Activated T-cell treated with anti-CD3 and anti-CD28 coated beads, Interleukin-2, amount 50 U/mL, for 24 hours (primary cell): ENCODE measurements at regions not wholly inside any gene's neighbourhood (a gene's known extent, or its start where the extent isn't known, plus 50 kb on each side); places are given as distances from the start of the nearest gene placed in this dataset.
A peak's percentile ranks its signal among the peaks of the same experiment; 100 is the strongest.

Source experiments
- DNase-seq: peaks from one replicate; pipeline ENCODE4 v3.0.0-alpha.2; 2020
- H3K27ac Mint-ChIP-seq: 2 replicates; pipeline ENCODE4 v1.8.0; 2020; ENCODE audit warnings: mild to moderate bottlenecking, mixed read lengths
- H3K27me3 Mint-ChIP-seq: 2 replicates; pipeline ENCODE4 v1.8.0; 2020; ENCODE audit warnings: mixed read lengths
- H3K36me3 Mint-ChIP-seq: 2 replicates; pipeline ENCODE4 v1.8.0; 2020; ENCODE audit warnings: low read depth, mixed read lengths
- H3K4me1 Mint-ChIP-seq: 2 replicates; pipeline ENCODE4 v1.8.0; 2020; ENCODE audit warnings: low read depth, mixed read lengths
- H3K4me3 Mint-ChIP-seq: 2 replicates; pipeline ENCODE4 v1.8.0; 2020; ENCODE audit warnings: mild to moderate bottlenecking, moderate library complexity, mixed read lengths
- H3K9me3 Mint-ChIP-seq: 2 replicates; pipeline ENCODE4 v1.8.0; 2020; ENCODE audit warnings: mixed read lengths

DNA sequence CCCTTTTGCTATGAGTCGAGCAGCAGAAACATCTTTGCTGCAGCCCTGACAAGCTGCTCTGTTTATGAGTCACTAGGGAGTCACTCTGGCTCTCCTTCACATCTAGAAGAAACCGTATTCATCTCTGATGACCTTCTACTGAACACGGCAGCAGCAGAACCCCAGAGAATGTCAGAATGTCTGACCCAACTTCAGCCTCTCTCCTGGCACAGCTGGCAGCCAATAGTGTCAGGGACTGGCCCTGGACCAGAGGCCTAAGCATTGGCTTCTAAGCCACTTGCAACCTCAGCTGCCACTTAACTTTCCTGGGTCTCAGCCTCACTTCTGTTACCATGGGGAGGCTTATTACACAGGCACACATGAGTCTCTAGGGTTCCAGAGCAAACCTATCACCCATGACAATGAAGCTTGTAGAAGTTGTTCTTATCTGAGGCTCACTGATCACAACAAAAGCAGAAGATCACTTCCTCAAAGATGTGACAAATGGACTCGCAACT is 184.1 kb upstream of the TLE3 start:
- Mint-ChIP-seq H3K4me1 (peaks cover 19% of the 10 kb centered on the region), H3K4me3 (no peak overlapping the region), H3K9me3 (no peaks in the 10 kb centered on the region), H3K36me3 (no peaks in the 10 kb centered on the region), H3K27ac (no peak overlapping the region), H3K27me3 (no peaks in the 10 kb centered on the region)
- DNase-seq, result peak; percentile 32

DNA sequence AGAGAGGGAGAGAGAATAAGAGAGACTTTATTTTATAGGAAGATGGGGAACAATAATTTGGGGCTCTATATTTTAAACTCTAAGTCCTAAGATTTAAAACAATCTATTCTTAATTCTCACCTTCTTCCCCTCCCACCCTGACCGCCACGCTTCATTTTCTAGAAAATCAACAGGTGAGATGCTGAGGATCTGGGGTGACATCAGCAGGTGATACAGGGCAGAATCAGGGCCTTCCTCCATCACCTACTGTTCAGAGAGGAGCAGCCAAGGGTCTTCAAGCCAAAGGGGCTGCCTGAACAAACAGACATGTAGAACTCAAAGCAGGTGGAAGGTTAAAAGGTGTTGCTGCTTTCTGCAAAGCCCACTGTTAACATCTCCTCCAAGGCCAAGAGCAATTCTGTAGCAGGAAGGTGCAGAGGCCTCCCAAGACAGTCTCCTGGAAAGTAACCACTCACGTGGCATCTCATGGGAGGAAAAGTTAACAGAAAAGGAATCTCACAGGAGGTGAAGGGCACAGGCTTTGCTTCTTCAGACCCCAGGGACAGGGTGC is 183.6 kb upstream of the TLE3 start:
- Mint-ChIP-seq H3K4me1 (peaks cover 19% of the 10 kb centered on the region), H3K27me3 (no peaks in the 10 kb centered on the region), H3K9me3 (no peaks in the 10 kb centered on the region), H3K27ac (no peak overlapping the region), H3K36me3 (no peaks in the 10 kb centered on the region), H3K4me3 (no peak overlapping the region)
- no peak for DNase-seq

- Mint-ChIP-seq H3K27me3 (no peaks in the 10 kb centered on the region), H3K36me3 (no peaks in the 10 kb centered on the region), H3K4me1 (peaks cover 19% of the 10 kb centered on the region), H3K4me3 (no peak overlapping the region), H3K9me3 (no peaks in the 10 kb centered on the region), H3K27ac (no peak overlapping the region)
- DNase-seq, result peak; percentile 20
Observed at GRCh38 chr15:70280781-70281180, 183.1 kb upstream of the TLE3 start.

DNA sequence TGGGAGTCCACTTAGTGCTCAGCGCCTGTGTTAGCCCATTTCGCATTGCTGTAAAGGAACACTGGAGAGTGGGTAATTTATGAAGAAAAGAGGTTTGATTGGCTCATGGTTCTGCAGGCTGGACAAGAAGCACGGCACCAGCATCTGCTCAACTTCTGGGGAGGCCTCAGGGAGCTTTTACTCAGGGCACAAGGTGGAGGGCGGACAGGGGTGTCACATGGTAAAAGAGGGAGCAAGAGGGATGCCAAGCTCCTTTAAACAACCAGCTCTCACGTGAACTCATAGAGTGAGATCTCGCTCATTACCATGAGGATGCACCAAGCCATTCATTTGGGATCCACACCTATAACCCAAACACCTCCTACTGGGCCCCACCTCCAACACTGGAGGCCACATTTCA is 181.4 kb upstream of the TLE3 start:
- H3K4me3 Mint-ChIP-seq, result no peak overlapping the region
- no peaks in the 10 kb centered on the region for H3K27me3 Mint-ChIP-seq
- no peaks in the 10 kb centered on the region for H3K9me3 Mint-ChIP-seq
- peaks cover 16% of the 10 kb centered on the region for H3K4me1 Mint-ChIP-seq
- DNase-seq, result no peak
- H3K36me3 Mint-ChIP-seq, result no peaks in the 10 kb centered on the region
- no peak overlapping the region for H3K27ac Mint-ChIP-seq

DNA sequence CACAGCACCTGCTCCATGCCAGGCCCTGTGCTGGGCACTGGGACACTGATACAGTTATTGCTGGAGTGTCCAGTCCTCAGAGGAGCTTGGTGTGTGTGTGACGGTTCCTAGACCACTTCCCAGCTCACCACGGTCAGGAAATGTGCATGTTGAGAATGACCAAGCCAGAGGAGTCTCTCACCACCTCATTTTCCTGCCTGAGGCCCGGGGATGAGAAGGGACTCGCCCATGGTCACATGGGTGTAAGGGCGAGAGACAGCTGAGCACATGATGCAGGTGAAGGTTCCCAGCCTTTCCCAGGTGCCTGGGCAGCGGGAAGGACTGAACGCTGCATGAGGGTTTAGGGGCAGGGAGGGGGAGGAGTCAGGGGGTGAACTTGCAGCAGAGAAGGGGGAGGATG is 180.9 kb upstream of the TLE3 start:
- Mint-ChIP-seq H3K4me1 (peaks cover 20% of the 10 kb centered on the region), H3K36me3 (no peaks in the 10 kb centered on the region), H3K4me3 (no peak overlapping the region), H3K27me3 (no peaks in the 10 kb centered on the region), H3K9me3 (no peaks in the 10 kb centered on the region), H3K27ac (no peak overlapping the region)
- peak; percentile 23 for DNase-seq

DNA sequence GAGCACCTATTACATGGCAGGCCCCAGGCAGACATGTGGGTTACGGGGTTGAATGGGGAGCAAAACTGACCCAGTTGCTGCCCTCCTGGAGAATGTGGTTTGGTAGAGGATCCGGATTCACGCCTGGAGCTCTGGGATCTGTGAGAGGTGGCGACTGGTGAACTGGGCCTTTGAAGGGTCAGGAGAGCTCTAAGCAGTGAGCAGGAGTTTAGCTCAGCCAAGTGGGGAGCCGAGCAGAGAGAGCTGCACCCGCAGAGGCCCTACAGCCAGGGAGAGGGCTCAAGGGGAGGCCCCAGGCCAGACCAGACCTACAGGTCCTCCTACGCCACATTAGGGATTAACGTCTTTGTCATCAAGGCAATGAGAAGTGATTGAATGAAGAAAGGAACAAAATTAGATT is 179.8 kb upstream of the TLE3 start:
- H3K36me3 Mint-ChIP-seq, result no peaks in the 10 kb centered on the region
- H3K27ac Mint-ChIP-seq, result no peak overlapping the region
- H3K4me3 Mint-ChIP-seq, result no peak overlapping the region
- no peak for DNase-seq
- peaks cover 21% of the 10 kb centered on the region for H3K4me1 Mint-ChIP-seq
- H3K27me3 Mint-ChIP-seq, result no peaks in the 10 kb centered on the region
- H3K9me3 Mint-ChIP-seq, result no peaks in the 10 kb centered on the region

- Mint-ChIP-seq H3K27me3 (peaks cover 3% of the 10 kb centered on the region), H3K4me1 (peaks cover 15% of the 10 kb centered on the region), H3K27ac (no peak overlapping the region), H3K36me3 (no peaks in the 10 kb centered on the region), H3K4me3 (no peak overlapping the region), H3K9me3 (no peaks in the 10 kb centered on the region)
- DNase-seq, result peak; percentile 19
Observed at GRCh38 chr15:70276401-70276800, 178.7 kb upstream of the TLE3 start.

DNA sequence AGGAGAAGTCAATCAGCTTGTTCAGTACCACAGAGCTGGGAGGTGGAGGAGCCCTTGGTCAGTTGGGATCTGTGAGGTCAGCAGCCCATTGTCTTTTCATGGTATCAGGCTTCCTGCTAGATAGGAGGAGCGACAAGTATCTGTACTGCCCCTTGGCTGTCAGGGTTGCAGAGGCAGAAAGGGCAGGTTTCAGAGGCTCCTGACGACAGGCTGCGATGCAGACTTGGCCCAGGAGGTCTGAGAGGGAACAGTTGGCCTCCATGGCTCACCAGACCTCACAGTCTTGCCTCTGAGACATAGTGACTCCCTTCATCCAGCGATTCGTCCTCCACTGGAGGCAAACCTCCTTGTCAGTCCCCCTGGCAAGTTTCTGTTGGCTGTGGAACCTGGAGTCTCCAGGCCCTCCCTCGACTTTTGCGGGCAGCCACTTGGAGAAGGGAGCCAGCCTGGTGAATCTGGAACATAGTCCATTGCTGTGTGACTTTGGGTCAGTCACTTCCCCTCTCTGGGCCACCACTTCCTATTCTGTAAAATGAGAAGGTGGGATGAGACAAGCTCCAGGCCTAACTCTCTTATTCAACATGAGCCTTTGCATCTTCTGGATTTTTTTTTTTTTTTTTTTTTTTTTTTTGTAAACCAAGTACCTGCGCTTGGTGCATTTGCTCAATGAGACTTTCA is 177.9 kb upstream of the TLE3 start:
- peak; percentile 13 for DNase-seq
- no peak overlapping the region for H3K27ac Mint-ChIP-seq
- peaks cover 16% of the 10 kb centered on the region for H3K4me1 Mint-ChIP-seq

GRCh38 chr15:70274908-70275307 is 177.2 kb upstream of the TLE3 start:
- Mint-ChIP-seq H3K27me3 (peaks cover 16% of the 10 kb centered on the region), H3K36me3 (no peaks in the 10 kb centered on the region), H3K4me1 (peaks cover 22% of the 10 kb centered on the region), H3K9me3 (no peaks in the 10 kb centered on the region), H3K27ac (no peak overlapping the region), H3K4me3 (no peak overlapping the region)
- no peak for DNase-seq

More for the DNA sequence above, 177.9 kb upstream of the TLE3 start:
- H3K9me3 Mint-ChIP-seq, result no peaks in the 10 kb centered on the region
- H3K4me3 Mint-ChIP-seq, result no peak overlapping the region
- peaks cover 11% of the 10 kb centered on the region for H3K27me3 Mint-ChIP-seq
- H3K36me3 Mint-ChIP-seq, result no peaks in the 10 kb centered on the region

- peaks cover 25% of the 10 kb centered on the region for H3K4me1 Mint-ChIP-seq
- peak; percentile 22 for DNase-seq
- no peaks in the 10 kb centered on the region for H3K36me3 Mint-ChIP-seq
- H3K9me3 Mint-ChIP-seq, result no peaks in the 10 kb centered on the region
- H3K4me3 Mint-ChIP-seq, result no peak overlapping the region
- peaks cover 21% of the 10 kb centered on the region for H3K27me3 Mint-ChIP-seq
- H3K27ac Mint-ChIP-seq, result no peak overlapping the region
Observed at GRCh38 chr15:70274255-70274880, 176.7 kb upstream of the TLE3 start.

- H3K27me3 Mint-ChIP-seq, result peaks cover 22% of the 10 kb centered on the region
- no peaks in the 10 kb centered on the region for H3K36me3 Mint-ChIP-seq
- no peak overlapping the region for H3K4me3 Mint-ChIP-seq
- no peaks in the 10 kb centered on the region for H3K9me3 Mint-ChIP-seq
- DNase-seq, result peak; percentile 15
- no peak overlapping the region for H3K27ac Mint-ChIP-seq
- H3K4me1 Mint-ChIP-seq, result peaks cover 27% of the 10 kb centered on the region
Observed at GRCh38 chr15:70273808-70274207, 176.1 kb upstream of the TLE3 start.

DNA sequence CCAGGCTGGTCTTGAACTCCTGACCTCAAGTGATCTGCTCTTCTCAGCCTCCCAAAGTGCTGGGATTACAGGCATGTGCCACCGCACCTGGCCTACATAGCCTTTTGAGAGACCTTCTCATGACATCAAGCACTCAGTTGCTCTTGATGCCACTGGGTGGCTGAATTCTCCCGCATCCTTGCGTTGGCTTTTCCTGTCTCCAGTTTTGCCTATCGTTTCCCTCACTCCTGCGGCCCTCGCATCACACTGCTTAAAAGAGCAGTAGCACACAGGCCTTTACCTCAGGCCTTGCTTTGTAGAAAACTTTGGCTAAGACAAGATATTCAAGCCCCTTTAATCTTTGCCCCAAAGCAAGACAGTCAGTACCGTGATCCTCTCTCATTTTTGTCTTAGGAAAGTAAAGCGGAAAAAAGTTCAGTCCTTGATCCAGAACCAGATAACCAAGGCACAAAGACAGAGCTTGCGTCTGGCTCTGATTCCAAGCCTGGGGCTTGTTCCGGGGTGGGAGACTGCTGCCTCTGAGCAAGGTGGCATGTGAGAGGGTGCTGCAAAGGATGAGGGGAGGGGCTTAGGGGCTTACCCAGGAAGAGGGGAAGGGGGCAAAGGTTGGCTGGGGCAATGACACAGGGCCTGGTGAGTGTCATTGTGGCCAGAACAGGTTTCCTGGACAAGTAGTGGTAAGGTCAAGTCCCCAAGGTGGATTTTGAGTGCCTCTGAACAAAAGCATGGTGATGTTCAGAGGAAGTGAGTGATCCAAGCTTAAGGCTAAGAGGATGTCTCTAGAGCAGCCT is 175.0 kb upstream of the TLE3 start:
- H3K27me3 Mint-ChIP-seq, result peaks cover 32% of the 10 kb centered on the region
- H3K4me3 Mint-ChIP-seq, result no peak overlapping the region
- peaks cover 37% of the 10 kb centered on the region for H3K4me1 Mint-ChIP-seq
- H3K27ac Mint-ChIP-seq, result no peak overlapping the region
- no peaks in the 10 kb centered on the region for H3K36me3 Mint-ChIP-seq
- no peak for DNase-seq
- no peaks in the 10 kb centered on the region for H3K9me3 Mint-ChIP-seq

DNA sequence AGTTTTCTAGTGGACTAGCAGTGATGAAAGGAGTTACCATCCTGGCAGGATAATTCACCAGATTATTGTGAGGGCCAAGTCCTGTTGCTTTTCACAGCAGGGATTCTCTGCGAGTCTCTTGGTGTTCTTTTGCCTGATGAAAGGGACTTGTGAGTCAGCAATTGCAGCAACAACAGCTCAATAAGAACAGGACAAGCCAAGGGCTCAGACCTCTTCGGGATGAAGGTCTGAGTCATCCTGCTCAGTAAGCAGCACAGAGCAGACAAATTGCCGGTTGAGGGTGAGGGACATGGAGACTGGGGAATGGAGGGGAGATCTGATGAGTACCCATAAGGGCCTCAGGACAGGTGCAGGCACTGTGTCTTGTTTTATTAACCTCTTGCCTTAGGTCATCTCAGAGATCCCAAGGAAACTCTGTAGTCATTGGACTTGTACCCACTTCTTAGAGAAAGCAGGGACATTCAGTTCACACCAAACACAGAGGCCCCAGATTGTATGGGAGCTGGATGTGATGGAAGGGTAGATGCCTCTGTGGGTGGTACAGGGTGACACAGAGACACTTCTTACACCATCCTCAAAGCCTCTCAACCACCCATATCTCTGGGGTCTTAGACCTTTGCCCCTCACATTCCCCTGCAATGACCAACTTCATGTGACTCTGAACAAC is 173.8 kb upstream of the TLE3 start:
- Mint-ChIP-seq H3K27me3 (peaks cover 42% of the 10 kb centered on the region), H3K27ac (no peak overlapping the region), H3K4me3 (no peak overlapping the region), H3K36me3 (no peaks in the 10 kb centered on the region), H3K4me1 (peaks cover 47% of the 10 kb centered on the region), H3K9me3 (no peaks in the 10 kb centered on the region)
- DNase-seq, result no peak

DNA sequence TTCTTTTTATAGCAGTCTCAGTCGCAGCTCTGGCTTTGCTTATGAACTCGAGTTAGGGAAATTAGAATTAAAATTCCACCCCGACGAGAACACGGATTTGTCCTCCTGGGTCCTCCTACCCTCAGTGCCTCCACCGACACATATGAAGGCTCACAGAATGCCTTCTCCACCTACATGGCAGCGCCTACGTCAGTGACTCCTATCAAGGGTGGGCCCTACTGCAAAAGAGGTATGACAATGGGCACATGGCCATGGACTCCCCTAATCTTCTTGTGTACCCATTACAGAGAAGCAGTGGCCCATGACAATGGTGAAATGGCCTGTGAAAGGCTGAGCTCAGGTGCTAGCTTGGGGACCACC is 173.0 kb upstream of the TLE3 start:
- Mint-ChIP-seq H3K27ac (no peak overlapping the region), H3K36me3 (no peaks in the 10 kb centered on the region), H3K27me3 (peaks cover 50% of the 10 kb centered on the region), H3K9me3 (no peaks in the 10 kb centered on the region), H3K4me3 (no peak overlapping the region), H3K4me1 (peaks cover 55% of the 10 kb centered on the region)
- DNase-seq, result no peak
